Activated CD4-positive, alpha-beta T cell treated with anti-CD3 and anti-CD28 coated beads, Interleukin-2, Interleukin-4, amounts not matched to agents 100 ng/mL and 50 ng/mL, durations not matched to agents 16 hours and 8 hours (primary cell): ENCODE measurements at regions not wholly inside any gene's neighbourhood (a gene's known extent, or its start where the extent isn't known, plus 50 kb on each side); places are given as distances from the start of the nearest gene placed in this dataset.

Experiments used
- DNase-seq: peaks from one replicate; pipeline ENCODE4 v3.0.0-alpha.2; 2020; ENCODE audit warnings: low spot score

DNA sequence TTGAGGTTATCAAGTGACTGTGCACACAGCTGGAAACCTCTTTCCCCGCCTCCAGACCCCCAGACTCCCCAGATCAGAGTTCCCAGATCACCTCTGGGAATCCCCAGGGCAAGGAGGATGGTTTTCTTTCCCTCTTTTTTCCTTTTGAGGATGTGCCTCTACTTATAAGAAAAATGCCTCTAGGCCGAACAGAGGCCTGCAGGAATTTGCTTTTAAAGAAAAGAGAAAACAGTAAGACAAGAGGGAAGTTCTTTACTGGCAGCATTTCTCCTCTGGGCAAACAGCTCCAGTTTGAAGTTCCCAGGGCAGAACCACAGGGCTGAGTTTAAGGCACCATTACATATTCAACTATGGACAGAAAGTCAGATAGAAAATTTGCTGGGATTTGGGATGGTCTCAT lies 837.9 kb upstream of the LCORL start:
- DNase-seq: no peak

DNA sequence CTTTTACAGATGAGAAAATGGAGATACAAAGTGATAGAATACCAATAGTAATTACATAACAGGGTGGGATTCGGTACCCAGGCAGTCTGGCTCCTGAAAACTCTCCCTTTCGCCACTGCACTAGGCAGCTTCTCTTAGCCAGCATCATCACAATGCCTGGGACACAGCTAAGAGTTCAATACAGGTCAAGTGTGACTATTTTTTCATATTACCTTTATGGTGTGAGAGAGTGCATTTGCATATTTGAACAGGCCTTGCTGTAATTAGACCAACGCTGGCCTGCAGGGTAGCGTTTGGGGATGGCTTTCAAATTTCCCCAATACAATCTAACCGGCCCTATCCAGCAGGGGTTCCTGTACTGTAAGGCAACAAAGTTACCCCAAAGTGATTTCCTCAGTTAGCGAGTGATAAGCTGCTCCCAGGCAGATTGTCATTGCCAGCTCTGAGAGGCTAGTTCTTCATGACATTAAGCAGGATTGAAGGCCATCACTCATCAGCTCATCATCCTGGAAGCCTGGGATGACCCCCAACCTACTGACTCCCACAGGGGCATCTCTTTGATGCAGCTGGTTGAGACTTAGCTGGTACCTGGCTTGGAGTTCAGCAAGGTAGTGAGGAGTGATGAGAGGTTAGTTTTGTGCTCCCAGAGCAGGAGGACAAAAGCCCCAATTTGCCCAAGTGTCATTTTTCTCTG lies 836.8 kb upstream of the LCORL start:
- no peak for DNase-seq

DNA sequence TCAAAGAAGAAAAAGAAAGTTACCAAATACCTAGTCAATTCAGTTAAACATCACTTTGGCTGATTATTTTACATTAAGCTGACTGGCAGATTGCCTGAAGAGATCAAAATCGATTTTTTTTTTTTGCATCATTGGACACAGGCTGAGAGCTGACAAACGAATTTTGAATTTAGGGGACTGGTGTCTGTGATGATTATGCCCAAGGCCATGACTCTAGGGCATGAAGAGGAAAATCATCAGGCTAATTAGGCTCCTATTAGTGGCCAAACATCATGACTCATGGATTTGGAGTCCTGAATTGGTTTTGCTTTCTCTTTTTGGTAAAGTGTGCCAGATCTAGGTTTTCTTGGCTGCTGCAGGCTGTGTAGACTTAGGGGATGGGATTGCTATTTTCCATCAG lies 829.3 kb upstream of the LCORL start:
- no peak for DNase-seq

DNA sequence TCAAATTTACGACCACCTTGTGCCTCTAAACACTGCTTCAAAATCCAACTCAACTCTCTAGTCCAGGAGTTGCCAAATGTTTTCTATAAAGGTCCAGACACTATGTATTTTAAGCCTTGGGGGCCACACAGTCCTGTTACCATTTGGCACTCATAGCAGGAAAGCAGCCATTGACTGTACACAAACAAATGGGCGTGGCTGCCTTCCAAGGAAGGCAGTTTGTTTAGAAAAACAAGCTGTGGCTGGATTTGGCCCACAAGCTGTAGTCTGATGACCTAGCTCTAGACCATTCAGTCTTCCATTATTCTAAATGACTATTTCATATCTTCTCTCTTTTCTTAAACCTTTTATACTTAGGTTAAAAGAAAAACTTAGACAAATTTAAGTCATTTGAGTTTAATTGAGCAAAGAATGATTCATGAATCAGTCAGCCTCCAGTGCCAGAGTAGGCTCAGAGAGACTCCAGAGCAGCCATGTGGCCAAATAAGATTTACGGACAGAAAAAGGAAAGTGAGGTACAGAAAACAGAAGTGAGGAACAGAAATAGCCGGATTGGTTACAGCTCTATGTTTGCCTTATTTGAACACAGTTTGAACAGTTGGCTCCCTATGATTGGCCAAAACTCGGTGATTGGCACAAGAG lies 825.8 kb upstream of the LCORL start:
- no peak for DNase-seq

DNA sequence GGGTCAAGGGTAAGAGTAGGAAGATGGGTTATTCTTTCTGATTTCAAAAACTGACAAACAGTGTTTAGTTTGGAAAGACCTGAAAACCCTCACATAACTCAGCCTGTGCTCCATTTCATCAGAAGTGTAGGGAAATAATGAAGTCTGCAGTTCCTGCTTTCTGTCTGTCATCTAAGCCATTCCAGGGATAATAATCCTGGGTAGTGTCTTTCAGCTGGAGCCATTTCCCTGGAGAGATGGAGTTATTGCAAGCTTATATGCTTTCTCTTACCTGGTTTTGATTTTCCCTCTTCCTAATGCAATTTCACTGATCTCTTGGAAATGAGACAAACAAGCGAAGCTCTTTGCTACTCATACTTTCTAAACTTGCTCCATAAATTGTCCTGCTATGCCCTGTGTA lies 824.8 kb upstream of the LCORL start:
- DNase-seq: no peak

DNA sequence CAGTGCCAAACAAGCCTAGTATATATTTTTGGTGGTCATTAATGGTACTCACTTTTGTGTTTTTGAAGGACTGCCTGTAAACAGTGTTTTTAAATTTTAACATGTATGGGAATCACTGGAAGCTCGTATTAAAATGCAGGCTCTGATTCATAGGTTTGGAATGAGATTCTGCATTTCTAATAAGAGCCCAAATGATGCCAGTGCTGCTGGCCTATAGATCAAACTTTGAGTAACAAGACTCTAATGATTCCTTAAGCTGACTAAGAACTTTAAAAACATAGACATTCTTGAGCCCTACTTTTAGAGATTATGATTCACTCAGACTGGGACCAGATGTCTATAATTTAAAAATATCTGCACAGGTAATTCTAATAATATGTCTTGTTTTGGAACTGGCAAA lies 823.2 kb upstream of the LCORL start:
- DNase-seq: no peak

DNA sequence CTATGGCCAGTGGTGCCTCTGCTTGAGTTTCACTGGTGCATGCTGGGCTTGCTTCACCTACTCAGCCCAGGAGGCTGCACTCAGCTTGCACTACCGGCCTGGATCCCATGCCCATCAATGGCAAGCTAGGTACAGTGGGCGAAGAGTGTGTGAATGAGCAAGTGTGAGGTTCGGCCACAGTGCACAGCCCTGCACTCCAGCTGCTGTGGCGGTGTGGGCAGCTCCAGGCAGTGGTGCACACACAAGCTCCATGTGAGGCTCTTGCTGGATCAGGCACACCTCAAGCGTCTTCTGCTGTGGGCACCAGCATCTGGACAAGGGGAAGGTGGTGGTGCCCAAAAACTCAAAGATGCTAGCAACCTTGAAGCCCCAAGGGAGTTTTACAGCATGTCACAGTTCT lies 820.9 kb upstream of the LCORL start:
- no peak for DNase-seq

DNA sequence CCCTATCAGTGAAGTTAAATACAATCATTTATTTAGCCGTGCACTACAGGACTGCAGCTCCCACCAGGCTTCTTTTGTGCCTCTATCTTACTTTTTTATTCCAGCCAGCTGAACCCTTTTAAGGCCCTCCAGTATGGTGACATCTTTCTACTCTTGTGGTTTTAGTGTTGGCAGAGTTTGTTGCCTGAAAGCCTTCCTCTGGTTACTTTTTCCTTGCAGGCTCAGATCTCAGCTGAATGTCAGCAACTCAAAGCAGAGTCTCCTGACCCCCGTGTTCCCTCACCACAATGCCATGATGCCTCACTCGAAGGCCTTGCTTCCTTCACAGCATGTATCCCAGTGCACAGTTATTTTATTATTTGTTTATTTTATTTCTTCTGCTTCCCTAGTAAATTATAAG lies 818.9 kb upstream of the LCORL start:
- DNase-seq: no peak

DNA sequence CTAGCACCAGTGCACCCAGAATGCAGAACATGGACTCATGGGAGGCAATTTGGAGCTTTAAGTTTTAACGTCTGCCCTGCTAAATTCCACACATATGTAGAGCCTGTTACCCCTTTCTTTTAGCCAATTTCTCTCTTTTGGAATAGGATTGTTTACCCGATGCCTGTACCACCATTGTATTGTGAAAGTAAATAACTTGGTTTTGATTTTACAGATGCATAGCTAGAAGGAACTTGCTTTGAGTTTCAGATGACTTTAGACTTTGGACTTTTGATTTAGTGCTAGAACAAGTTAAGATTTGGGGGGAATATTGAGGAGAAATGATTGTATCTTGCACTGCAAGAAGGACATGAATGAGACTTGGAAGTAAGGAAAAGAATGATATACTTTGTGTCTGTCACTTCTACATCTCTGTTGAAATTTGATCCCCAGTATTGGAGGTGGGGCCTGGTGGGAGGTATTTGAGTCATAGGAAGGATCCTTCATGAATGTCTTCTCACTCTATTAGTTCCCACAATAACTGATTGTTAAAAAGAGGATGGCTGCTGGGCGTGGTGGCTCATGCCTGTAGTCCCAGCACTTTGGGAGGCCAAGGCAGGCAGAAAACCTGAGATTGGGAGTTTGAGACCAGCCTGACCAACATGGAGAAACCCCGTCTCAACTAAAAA lies 794.8 kb upstream of the LCORL start:
- no peak for DNase-seq

DNA sequence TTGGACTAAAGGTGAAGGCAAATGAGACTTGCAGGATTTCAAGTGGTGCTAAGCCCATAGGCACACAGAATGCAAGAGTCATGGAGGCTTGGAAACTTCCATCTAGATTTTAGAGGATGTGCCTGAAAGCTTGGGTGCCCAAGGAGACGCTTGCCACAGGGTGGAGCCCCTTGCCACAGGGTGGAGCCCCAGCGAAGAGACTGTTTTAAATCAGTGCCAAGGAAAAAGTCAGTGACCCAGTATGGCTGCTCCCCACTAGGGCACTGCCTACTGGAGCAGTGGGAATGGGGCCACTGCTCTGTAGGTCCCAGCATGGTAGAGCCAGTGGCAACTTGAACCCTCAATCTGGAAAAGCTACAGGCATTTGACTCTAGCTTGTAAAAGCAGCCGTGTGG lies 794.2 kb upstream of the LCORL start:
- DNase-seq: no peak

DNA sequence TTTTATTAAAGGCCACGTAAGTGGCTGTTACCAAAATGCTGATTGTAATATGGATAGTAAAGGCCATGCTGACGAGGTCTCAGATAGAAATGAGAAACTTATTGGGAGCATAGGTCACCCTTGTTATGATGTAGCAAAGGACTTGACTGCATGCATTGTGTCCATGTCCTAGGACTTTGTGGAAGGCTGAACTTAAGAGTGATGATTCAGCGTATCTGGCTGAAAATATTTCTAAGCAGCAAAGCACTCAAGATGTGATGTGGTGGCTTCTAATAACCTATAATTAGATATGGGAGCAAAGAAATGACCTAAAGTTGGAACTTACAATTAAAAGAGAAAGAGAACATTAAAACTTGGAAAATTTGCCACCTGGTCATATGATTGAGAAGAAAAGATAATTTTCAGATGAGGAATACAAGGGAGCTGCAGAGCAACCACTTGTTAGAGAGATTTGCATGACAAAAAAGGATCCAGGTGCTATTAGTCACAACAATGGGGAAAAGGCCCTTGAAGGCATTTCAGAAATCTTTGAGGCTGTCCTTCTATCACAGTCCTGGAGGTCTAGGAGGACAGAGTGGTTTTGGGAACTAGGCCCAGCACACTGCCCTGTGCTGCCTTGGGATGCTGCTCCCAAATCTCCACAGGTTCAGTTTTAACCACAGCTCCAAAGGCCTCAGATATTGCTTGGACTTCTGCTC lies 793.7 kb upstream of the LCORL start:
- DNase-seq: no peak

DNA sequence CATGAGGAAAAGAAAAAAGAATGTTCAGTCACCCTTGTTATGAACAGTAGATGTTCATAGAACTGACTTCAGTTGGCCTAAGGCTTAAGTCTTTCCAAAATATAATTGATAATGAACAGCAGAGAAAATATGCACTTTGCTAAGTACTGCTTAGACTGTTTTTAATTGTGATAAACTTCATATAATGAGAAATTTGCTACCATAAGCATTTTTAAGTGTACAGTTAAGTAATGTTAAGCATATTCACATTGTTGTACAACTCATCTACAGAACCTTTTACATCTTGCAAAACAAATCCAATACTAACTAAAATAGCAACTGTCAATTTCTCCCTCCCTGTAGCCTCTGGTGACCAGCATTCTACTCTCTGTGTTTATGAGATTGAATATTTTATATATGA lies 792.2 kb upstream of the LCORL start:
- DNase-seq: no peak

DNA sequence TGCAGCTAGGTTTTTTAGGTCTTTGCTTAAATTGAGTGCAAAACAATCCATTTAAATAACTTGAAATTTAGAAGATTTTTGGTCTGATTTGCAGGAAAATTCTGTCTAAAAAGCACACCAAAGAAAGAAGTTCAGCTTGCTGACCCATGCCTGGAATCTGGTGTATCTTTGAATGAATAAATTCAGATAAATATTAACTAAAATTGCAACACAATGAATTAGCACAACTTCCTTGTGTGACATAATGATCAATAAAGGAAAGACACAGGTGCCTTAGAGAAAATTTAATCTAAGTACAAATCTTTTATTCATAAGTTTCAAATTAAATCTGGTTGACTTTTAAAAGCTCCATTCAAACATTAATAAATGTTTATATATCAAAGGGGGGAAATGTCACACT lies 791.5 kb upstream of the LCORL start:
- DNase-seq: no peak

DNA sequence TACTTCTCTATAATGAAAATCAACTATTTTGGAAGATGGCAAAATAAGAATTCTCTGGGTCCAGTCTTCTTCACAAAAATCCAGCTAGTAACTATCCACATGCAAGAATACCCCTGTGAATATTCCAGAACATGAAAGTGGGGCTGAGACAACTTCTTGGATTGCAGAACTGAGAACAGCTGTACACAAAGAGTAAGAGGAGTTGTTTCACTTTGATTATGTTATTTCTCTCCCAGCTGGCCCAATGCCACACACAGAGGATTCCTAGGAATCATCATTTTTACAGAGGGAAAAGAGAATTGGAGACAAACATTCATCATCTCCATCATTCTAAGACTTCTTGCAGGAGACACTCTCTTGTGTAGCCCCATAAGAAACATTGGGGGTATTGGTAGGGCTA lies 782.2 kb upstream of the LCORL start:
- no peak for DNase-seq

DNA sequence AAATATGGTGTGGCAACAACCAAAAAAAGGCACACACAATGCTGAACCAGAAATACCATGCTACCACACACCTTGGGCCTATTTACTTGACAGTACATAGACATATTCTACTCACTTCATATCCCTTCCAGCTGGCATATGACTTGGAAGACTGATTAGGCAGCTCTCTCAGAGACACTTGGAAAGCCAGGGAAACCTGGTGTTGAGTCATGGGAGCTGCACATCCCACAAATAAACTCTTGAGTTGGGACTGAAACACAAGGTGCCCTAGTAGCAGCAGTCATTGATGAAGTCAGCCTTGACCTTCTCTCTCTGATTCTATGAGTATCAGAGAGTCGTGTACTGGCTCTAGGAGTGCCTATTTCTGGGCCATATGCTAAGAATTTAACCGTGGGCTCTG lies 776.6 kb upstream of the LCORL start:
- no peak for DNase-seq

DNA sequence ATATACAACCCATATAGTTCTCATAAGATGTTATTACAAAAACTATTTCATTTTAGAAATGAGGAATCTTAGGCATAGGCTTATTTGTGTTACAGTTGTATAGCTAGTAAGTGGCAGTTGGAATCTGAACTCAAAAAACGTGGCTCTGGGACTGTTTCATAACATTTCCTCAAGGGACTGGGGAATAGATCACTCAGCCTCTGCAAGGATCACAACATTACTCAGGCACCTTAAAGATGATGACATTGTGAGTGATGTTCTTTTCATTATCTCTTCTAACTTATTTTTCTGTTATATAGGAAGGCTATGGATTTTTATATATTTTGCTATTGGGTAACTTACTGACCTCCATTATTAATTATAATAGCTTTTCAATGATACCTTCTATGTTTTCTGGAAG lies 774.2 kb upstream of the LCORL start:
- no peak for DNase-seq

DNA sequence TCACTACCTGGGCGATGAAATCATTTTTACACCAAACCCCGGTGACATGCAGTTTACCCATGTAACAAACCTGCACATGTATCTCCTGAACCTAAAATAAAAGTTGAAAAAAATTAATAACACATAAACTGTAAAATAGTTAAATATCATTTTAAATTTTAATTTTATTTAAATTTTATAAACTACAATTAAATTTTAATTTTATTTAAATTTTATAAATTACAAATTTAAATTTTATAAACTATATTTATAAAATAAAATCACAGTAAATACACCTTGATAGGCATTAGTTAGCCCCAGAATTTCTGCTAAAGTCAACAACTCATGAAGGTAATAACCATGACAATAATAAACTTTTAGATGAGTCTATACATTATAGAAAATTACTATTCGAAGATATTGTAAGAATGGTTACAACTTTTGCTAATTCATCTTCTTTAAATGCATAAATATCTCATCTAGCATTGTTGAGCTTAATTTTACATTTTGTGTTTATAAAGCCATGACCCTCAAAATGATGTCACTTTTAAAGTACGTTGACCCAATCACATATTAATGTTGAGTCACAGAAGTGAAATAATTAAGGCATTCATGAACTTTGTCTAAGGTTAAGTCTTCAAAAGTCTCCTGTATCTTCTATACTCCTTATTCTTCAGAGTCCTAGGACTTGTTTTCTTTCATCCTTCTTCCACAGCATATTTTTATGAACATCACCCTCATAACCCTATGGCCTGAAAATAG lies 755.8 kb upstream of the LCORL start:
- no peak for DNase-seq

DNA sequence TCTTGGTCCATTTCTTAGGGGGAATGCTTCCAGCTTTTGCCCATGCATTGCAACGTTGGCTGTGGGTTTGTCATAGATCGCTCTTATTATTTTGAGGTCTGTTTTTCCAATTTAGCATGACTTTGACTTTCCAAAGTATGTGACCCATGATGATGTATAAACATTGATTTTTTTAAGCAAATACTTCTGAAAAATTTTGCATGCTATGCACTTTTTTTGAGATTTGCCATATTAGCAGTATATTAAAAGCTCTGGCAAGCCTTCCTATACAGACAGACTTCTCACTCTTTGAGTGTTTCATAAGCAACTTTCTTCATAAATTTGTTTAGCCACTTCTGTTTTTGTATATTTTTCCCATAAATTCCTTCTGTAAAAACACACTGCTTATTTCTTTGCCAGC lies 746.4 kb upstream of the LCORL start:
- no peak for DNase-seq

DNA sequence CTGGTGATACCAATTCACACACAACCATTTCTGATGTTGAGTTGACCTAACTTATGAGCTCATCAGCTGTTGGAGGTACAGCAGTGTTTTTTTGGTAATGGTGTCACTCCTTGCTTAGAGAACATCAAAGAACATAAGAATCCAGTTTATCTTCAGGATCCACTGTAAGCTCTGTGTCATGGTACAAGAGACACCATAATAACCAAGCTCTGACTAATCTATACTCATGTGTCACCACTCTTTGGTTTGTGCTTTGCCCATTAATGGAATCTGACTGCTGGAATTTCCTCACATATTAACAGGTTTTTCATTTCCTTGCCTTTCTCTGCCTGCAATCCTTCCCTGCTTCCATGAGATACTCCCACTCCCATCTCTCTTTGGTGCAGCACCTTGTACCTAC lies 735.1 kb upstream of the LCORL start:
- no peak for DNase-seq

DNA sequence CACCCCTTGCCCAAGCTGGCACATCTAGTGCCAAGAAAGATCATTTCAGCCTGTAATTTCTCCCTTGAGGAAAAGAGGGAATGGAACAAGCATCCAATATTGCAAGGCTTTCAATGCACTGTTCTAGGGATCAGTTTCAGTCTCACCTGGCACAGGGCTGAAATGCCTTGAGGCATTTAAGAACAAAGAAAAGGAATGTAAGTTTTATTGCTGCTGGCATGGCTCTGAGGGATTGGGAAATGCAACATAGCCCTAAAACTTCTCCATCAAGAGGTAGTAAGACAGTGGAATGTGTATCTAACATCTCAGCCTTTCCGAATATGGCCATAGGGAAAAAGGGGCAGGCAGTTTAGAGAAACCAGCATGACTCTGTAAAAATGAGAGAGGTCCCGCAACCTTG lies 732.6 kb upstream of the LCORL start:
- DNase-seq: no peak

DNA sequence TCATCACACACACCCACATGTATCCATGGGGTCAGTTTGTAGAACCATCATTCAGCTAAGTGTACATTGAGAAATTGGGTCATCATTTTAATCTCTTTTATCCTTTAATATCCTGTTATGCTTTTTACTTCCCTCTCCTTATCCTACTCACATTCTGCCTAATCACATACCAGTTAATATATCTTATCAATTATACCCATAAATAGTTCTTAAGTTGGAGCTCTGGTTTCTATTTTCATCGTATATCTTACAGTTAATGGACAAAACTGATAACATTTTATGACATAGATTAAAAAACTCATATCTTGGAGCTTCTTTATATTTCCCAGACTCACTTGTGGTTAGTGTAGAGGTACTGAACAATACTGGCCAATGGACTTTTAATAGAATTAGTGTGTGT lies 729.5 kb upstream of the LCORL start:
- no peak for DNase-seq

DNA sequence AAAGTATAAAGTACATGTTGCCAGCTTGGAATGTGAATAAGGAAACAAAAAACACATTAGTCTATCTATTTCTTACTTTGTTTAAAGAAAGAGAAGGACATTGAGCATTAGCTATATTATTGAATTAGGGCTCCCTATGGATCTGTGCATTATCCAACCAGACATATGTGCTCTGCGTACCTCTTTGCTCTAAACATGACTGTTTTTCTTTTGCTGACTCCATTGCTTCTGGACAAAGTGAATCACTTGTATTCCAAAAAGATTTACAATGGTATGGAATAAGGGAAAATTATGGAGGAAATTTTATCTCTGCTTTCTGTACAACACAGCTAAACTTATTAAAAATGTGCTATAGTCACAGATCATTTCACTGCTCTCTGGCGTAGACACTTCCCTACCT lies 727.8 kb upstream of the LCORL start:
- no peak for DNase-seq
